GM12865 (cell line): ENCODE measurements at regions not wholly inside any gene's neighbourhood (a gene's known extent, or its start where the extent isn't known, plus 50 kb on each side); places are given as distances from the start of the nearest gene placed in this dataset.

Experiments
- DNase-seq: peaks from one replicate; pipeline ENCODE4 v3.0.0; 2010; ENCODE audit warnings: low read depth
- H3K4me3 ChIP-seq: 2 replicates; pipeline ENCODE4 v1.5.1; 2011; ENCODE audit warnings: mild to moderate bottlenecking, low read depth, low read length, control low read depth
- CTCF ChIP-seq: IDR thresholded peaks from 2 replicates; pipeline ENCODE4 v1.5.1; 2011; ENCODE audit warnings: low read length, control low read depth, low read depth, inconsistent platforms; ENCODE audit not compliant: insufficient read depth; ENCODE audit errors: missing control alignments

GRCh38 chr1:192008281-192008825 lies 149.9 kb upstream of the RGS18 start:
- DNase-seq = no peak
- TF ChIP-seq CTCF = no peak
- H3K4me3 ChIP-seq = no peak overlapping the region

GRCh38 chr1:192010406-192010805 lies 147.9 kb upstream of the RGS18 start:
- no peak overlapping the region for H3K4me3 ChIP-seq
- no peak for DNase-seq
- TF ChIP-seq CTCF = no peak

GRCh38 chr1:192011525-192011924 lies 146.7 kb upstream of the RGS18 start:
- TF ChIP-seq CTCF = no peak
- DNase-seq = no peak
- no peak overlapping the region for H3K4me3 ChIP-seq

GRCh38 chr1:192022827-192023226 lies 135.4 kb upstream of the RGS18 start:
- DNase-seq = no peak
- no peak for TF ChIP-seq CTCF
- H3K4me3 ChIP-seq = no peak overlapping the region

GRCh38 chr1:192024881-192025280 lies 133.4 kb upstream of the RGS18 start:
- no peak for DNase-seq
- H3K4me3 ChIP-seq = no peak overlapping the region
- no peak for TF ChIP-seq CTCF

GRCh38 chr1:192038567-192038966 lies 119.7 kb upstream of the RGS18 start:
- no peak for TF ChIP-seq CTCF
- H3K4me3 ChIP-seq = no peak overlapping the region
- no peak for DNase-seq

- no peak for TF ChIP-seq CTCF
- H3K4me3 ChIP-seq = no peak overlapping the region
- no peak for DNase-seq
Measured at GRCh38 chr1:192045131-192045530, 113.1 kb upstream of the RGS18 start.
